ENCODE measurements at regions not wholly inside any gene's neighbourhood (a gene's known extent, or its start where the extent isn't known, plus 50 kb on each side); places are given as distances from the start of the nearest gene placed in this dataset.

DNA sequence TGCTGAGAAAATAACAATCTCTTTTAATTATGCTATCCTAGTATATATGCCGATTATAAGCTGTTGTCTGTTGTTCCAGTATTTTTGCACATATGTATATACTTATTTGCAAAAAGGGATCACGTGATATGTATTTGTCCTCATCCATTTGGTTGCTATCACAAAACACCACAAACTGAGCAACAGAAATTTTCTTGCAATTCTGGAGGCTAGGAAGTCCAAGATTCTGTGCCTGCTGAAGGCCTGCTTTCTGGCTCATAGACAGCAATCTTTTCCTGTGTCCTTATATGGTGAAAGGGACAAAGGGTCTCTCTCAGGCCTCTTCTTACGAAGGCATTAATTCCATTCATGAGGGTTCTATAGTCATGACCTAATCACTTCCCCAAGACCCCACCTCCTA lies 186.5 kb downstream of the LPIN1 start:
- TF ChIP-seq, protein P1, sequence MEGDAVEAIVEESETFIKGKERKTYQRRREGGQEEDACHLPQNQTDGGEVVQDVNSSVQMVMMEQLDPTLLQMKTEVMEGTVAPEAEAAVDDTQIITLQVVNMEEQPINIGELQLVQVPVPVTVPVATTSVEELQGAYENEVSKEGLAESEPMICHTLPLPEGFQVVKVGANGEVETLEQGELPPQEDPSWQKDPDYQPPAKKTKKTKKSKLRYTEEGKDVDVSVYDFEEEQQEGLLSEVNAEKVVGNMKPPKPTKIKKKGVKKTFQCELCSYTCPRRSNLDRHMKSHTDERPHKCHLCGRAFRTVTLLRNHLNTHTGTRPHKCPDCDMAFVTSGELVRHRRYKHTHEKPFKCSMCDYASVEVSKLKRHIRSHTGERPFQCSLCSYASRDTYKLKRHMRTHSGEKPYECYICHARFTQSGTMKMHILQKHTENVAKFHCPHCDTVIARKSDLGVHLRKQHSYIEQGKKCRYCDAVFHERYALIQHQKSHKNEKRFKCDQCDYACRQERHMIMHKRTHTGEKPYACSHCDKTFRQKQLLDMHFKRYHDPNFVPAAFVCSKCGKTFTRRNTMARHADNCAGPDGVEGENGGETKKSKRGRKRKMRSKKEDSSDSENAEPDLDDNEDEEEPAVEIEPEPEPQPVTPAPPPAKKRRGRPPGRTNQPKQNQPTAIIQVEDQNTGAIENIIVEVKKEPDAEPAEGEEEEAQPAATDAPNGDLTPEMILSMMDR (IDR thresholded peaks at IDR 0.05; ENCODE audit: extremely low read depth in 1 of 2, insufficient read depth in 1 of 2, low read depth in 1 of 2, low read length in 2 of 2) = no peak
- TF ChIP-seq POLR2A (IDR thresholded peaks at IDR 0.05; ENCODE audit: low read depth, low read length) = no peak
- TF ChIP-seq EZH2 (IDR thresholded peaks at IDR 0.05; ENCODE audit: borderline replicate concordance, low read depth, low read length, severe bottlenecking) = no peak
- TF ChIP-seq JUN (IDR thresholded peaks at IDR 0.05; ENCODE audit: borderline replicate concordance, insufficient read depth, insufficient read length, low read depth) = no peak
- no peak for TF ChIP-seq POLR2AphosphoS5 (IDR thresholded peaks at IDR 0.05; ENCODE audit: insufficient read depth, low read depth, low read length)
- TF ChIP-seq MYC (IDR thresholded peaks at IDR 0.05; ENCODE audit: low read depth, low read length) = no peak
- TF ChIP-seq, protein P2, sequence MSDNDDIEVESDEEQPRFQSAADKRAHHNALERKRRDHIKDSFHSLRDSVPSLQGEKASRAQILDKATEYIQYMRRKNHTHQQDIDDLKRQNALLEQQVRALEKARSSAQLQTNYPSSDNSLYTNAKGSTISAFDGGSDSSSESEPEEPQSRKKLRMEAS (IDR thresholded peaks at IDR 0.05; ENCODE audit: insufficient read depth, insufficient read length) = no peak
- no peak for TF ChIP-seq FOS (IDR thresholded peaks at IDR 0.05; ENCODE audit: borderline replicate concordance, insufficient read depth, low read length)
- TF ChIP-seq GATA2 (IDR thresholded peaks at IDR 0.05; ENCODE audit: insufficient read depth, insufficient read length, low read depth, low read length) = no peak

Measured in endothelial cell of umbilical vein (primary cell).